Colonic mucosa (tissue), 4 donors: ENCODE measurements at regions not wholly inside any gene's neighbourhood (a gene's known extent, or its start where the extent isn't known, plus 50 kb on each side); places are given as distances from the start of the nearest gene placed in this dataset.

Source experiments
- DNase-seq: peaks from one replicate; pipeline ENCODE4 v3.0.0-alpha.2; 2020
- H3K27ac ChIP-seq: fragments of 200-600 bp; one replicate; pipeline ENCODE4 v1.8.0; 2021
- H3K27me3 ChIP-seq: fragments of 200-600 bp; one replicate; pipeline ENCODE4 v1.8.0; 2021
- H3K36me3 ChIP-seq: fragments of 200-600 bp; one replicate; pipeline ENCODE4 v1.8.0; 2021
- H3K4me1 ChIP-seq: fragments of 200-600 bp; one replicate; pipeline ENCODE4 v1.8.0; 2021; ENCODE audit warnings: mild to moderate bottlenecking
- H3K4me3 ChIP-seq: fragments of 200-600 bp; one replicate; pipeline ENCODE4 v1.8.0; 2021
- H3K9ac ChIP-seq, 2 donors: one replicate each; pipeline ENCODE4 v1.7.0; 2013; ENCODE audit warnings: control low read depth in 2 of 2, low read depth in 2 of 2, low read length in 2 of 2
- H3K9me3 ChIP-seq: fragments of 200-600 bp; one replicate; pipeline ENCODE4 v1.8.0; 2021
- CTCF ChIP-seq: fragments of 200-600 bp; IDR thresholded peaks from one replicate; pipeline ENCODE4 v1.8.0; 2022; ENCODE audit warnings: antibody characterized with exemption, mild to moderate bottlenecking
- intact Hi-C: fragments of 100-400 bp; cut with DNase I; formaldehyde crosslinking; loops from one replicate; pipeline ENCODE4 v1.14.1; 2022
- donor health status: healthy.
- donor health status: DM: no; HTN: no; CAD: no.
- donor health status: DM: no; HTN: no; CAD: no.

GRCh38 chr5:36523926-36524325, 82.5 kb upstream of the SLC1A3 start:
- Histone ChIP-seq H3K27me3 (no peaks in the 10 kb centered on the region), H3K36me3 (no peaks in the 10 kb centered on the region), H3K9me3 (no peaks in the 10 kb centered on the region), H3K27ac (no peak overlapping the region), H3K4me1 (no peaks in the 10 kb centered on the region), H3K4me3 (no peak overlapping the region), H3K9ac (no peak overlapping the region)
- intact Hi-C loops, result no loop called here
- DNase-seq, result no peak
- TF ChIP-seq CTCF, result no peak

- intact Hi-C loops, result no loop called here
Observed at GRCh38 chr5:36526537-36526936, 79.9 kb upstream of the SLC1A3 start.

DNA sequence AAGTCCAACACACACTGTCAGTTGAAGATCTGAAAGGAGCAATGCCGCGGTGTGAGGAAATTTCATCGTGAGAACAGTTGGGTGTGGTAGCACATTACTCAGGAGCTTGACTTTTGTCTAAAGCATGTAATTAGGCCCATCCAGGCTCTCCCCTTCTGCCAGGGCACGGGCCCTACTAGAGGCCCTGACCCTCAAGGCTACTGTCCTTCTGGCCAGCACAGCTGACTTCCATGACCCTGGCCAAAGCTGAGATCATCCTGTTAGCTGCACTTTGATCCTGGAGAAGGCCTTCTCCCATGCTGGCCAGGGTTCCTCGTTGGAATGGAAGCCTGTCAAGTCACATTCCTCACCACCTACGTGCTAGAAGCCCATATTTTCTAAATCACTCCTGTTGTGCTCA, 77.8 kb upstream of the SLC1A3 start:
- Histone ChIP-seq H3K9me3 (no peaks in the 10 kb centered on the region), H3K9ac (no peak overlapping the region), H3K4me3 (no peak overlapping the region), H3K4me1 (no peaks in the 10 kb centered on the region), H3K27ac (no peak overlapping the region), H3K27me3 (no peaks in the 10 kb centered on the region), H3K36me3 (no peaks in the 10 kb centered on the region)
- TF ChIP-seq CTCF, result no peak
- intact Hi-C loops, result no loop called here
- DNase-seq, result no peak

More at GRCh38 chr5:36526537-36526936, 79.9 kb upstream of the SLC1A3 start:
- H3K9ac ChIP-seq, result no peak overlapping the region
- no peaks in the 10 kb centered on the region for H3K4me1 ChIP-seq
- no peak for TF ChIP-seq CTCF
- H3K9me3 ChIP-seq, result no peaks in the 10 kb centered on the region
- no peak for DNase-seq
- no peak overlapping the region for H3K4me3 ChIP-seq
- H3K27ac ChIP-seq, result no peak overlapping the region
- no peaks in the 10 kb centered on the region for H3K36me3 ChIP-seq
- H3K27me3 ChIP-seq, result no peaks in the 10 kb centered on the region

DNA sequence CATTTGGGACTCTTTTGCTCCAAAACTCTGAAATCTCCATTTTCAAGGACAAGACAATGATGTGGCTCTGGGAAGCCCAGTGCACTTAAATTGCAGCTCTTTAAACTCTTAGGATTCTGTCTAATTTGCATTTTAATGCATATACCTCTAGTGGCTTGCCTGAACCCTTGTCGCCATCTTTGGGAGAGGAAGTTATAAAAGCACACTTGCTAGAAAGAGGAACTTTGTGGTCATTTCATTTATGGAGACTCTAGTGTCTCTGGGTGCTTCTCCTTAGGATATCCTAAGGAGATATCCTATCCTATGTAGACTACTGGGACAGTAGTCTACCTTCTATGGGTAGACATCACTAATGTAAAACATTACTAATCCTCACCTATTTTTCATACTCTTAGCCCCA, 77.3 kb upstream of the SLC1A3 start:
- no peaks in the 10 kb centered on the region for H3K4me1 ChIP-seq
- no peak for TF ChIP-seq CTCF
- H3K9ac ChIP-seq, result no peak overlapping the region
- H3K36me3 ChIP-seq, result no peaks in the 10 kb centered on the region
- H3K4me3 ChIP-seq, result no peak overlapping the region
- H3K27me3 ChIP-seq, result no peaks in the 10 kb centered on the region
- DNase-seq, result no peak
- H3K9me3 ChIP-seq, result no peaks in the 10 kb centered on the region
- no peak overlapping the region for H3K27ac ChIP-seq
- intact Hi-C loops, result no loop called here

- Histone ChIP-seq H3K27me3 (no peaks in the 10 kb centered on the region), H3K9me3 (no peaks in the 10 kb centered on the region), H3K27ac (no peak overlapping the region), H3K4me1 (no peaks in the 10 kb centered on the region), H3K36me3 (no peaks in the 10 kb centered on the region), H3K4me3 (no peak overlapping the region), H3K9ac (no peak overlapping the region)
- TF ChIP-seq CTCF, result no peak
- DNase-seq, result no peak
- intact Hi-C loops, result no loop called here
Observed at GRCh38 chr5:36530215-36530614, 76.2 kb upstream of the SLC1A3 start.

DNA sequence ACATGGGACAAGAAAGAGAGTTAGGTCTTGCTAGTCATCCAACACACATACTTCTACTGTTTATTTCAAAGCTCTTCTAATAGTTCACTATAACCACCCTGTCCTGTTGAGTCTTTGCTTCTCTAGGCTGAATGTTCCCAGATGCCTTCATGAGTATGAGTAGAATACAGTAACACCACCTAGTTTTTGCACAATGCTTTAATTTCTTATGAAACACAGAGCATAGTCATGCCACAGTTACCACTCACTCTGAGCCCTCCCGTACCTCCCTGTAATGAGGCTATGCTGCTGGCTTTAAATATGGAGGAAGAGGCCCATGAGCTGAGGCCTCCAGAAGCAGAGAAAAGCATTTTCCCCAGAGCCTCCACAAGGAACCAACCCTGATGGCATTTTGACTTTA, 75.0 kb upstream of the SLC1A3 start:
- no peak for DNase-seq
- no peak for TF ChIP-seq CTCF
- no peak overlapping the region for H3K27ac ChIP-seq
- H3K9me3 ChIP-seq, result no peaks in the 10 kb centered on the region
- no peaks in the 10 kb centered on the region for H3K4me1 ChIP-seq
- H3K27me3 ChIP-seq, result no peaks in the 10 kb centered on the region
- intact Hi-C loops, result no loop called here
- H3K36me3 ChIP-seq, result no peaks in the 10 kb centered on the region
- no peak overlapping the region for H3K9ac ChIP-seq
- H3K4me3 ChIP-seq, result no peak overlapping the region
